GM12873 (cell line): ENCODE measurements at regions not wholly inside any gene's neighbourhood (a gene's known extent, or its start where the extent isn't known, plus 50 kb on each side); places are given as distances from the start of the nearest gene placed in this dataset.

Experiments
- TF ChIP-seq, protein P1 (sequence below): IDR thresholded peaks from 2 replicates; pipeline ENCODE4 v1.5.1; 2012; ENCODE audit warnings: low read depth, mild to moderate bottlenecking, moderate library complexity, low read length, control low read depth; ENCODE audit not compliant: insufficient read depth; ENCODE audit errors: missing control alignments

- TF ChIP-seq, protein P1, sequence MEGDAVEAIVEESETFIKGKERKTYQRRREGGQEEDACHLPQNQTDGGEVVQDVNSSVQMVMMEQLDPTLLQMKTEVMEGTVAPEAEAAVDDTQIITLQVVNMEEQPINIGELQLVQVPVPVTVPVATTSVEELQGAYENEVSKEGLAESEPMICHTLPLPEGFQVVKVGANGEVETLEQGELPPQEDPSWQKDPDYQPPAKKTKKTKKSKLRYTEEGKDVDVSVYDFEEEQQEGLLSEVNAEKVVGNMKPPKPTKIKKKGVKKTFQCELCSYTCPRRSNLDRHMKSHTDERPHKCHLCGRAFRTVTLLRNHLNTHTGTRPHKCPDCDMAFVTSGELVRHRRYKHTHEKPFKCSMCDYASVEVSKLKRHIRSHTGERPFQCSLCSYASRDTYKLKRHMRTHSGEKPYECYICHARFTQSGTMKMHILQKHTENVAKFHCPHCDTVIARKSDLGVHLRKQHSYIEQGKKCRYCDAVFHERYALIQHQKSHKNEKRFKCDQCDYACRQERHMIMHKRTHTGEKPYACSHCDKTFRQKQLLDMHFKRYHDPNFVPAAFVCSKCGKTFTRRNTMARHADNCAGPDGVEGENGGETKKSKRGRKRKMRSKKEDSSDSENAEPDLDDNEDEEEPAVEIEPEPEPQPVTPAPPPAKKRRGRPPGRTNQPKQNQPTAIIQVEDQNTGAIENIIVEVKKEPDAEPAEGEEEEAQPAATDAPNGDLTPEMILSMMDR: no peak
Observed at GRCh38 chr4:85168234-85168834, 201.8 kb upstream of the WDFY3 start.

GRCh38 chr4:85170241-85170640 is 203.8 kb upstream of the WDFY3 start:
- TF ChIP-seq, protein P1: no peak

DNA sequence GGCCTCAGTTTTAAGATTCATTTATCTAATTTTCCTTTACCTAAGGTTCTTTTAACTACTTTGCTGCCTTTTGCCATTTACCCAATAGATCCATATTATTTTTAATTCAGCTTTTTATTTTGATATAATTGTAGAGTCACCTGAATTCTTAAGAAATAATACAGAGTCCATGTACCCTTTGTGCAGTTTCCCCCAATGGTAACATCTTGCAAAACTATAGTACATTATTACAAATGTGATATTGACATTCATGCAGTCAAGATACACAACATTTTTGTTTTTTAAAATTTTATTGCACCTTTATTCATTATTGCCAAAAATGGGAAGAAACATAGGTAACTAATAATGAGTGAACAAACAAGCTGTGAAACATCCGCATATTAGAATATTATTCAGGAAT is 208.7 kb upstream of the WDFY3 start:
- TF ChIP-seq, protein P1: no peak

DNA sequence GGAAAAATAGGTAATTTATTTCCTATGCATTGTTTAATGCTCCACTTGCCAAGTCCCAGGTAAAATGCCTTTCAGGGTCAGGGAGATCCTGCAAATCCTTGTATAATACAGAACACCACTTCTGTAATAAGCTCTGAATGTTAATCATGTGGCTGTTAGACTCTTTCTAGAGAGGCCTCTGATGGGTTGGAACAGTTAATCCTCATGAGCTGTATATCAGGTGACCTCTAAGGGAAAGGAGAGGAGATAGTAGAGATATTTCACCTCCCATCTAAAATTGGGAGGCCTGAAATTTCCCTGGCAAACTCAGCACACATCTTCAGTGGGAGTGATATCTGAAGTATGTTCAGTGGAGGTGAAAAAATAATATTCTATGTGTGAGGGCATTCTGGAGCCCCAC is 210.6 kb upstream of the WDFY3 start:
- TF ChIP-seq, protein P1: no peak

DNA sequence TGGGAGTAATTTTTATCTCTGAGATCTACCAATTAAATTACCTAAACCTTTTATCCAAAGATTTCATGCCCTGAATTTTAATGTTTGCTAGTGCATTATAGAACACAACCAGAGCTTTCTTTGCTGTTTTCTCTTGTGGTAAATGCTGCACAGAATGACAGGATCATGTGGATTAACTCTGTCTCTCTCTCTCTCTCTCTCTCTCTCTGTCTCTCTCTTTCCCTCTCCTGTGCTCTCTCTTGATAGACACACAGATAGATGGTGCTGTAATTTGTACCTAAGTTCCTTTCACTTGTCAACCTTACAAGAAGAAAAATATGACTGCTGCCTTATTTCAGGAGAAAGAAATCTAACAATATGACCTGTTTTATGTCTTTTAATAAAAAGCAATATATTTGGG is 211.2 kb upstream of the WDFY3 start:
- TF ChIP-seq, protein P1: no peak

- TF ChIP-seq, protein P1: no peak
Observed at GRCh38 chr4:85180533-85180932, 214.0 kb upstream of the WDFY3 start.

- TF ChIP-seq, protein P1: no peak
Observed at GRCh38 chr4:85187106-85187505, 220.6 kb upstream of the WDFY3 start.
